Neural progenitor cell (in vitro differentiated cells): ENCODE measurements at regions not wholly inside any gene's neighbourhood (a gene's known extent, or its start where the extent isn't known, plus 50 kb on each side); places are given as distances from the start of the nearest gene placed in this dataset.

Experiments used
- EZH2 ChIP-seq: fragments of 200-600 bp; sonication (generic); IDR thresholded peaks from 2 replicates; pipeline ENCODE4 v1.6.1; 2017; ENCODE audit warnings: antibody characterized with exemption, mild to moderate bottlenecking, moderate library complexity
- TF ChIP-seq, protein P1 (sequence below): fragments of 200-600 bp; sonication (generic); IDR thresholded peaks from 2 replicates; pipeline ENCODE4 v1.5.1; 2017; ENCODE audit warnings: antibody characterized with exemption, mild to moderate bottlenecking

DNA sequence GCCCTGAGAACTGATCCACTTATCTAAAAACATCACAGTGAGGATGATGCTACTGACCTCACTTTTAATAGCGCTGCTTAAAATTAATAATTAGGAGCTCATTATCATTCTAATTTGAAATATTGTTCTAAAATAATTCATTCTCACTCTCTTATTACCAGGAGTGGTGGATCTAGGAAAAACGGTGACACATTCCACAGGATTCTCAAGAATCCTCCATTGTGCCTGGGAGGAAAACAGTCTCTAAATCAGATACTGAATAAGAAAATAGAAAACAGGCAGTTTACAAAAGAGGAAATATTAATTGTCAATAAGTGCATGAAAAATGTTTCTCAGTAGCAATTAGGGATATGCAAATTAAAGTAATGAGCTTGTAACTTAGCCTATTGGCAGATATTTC lies 187.4 kb downstream of the TENT5A start:
- TF ChIP-seq, protein P1, sequence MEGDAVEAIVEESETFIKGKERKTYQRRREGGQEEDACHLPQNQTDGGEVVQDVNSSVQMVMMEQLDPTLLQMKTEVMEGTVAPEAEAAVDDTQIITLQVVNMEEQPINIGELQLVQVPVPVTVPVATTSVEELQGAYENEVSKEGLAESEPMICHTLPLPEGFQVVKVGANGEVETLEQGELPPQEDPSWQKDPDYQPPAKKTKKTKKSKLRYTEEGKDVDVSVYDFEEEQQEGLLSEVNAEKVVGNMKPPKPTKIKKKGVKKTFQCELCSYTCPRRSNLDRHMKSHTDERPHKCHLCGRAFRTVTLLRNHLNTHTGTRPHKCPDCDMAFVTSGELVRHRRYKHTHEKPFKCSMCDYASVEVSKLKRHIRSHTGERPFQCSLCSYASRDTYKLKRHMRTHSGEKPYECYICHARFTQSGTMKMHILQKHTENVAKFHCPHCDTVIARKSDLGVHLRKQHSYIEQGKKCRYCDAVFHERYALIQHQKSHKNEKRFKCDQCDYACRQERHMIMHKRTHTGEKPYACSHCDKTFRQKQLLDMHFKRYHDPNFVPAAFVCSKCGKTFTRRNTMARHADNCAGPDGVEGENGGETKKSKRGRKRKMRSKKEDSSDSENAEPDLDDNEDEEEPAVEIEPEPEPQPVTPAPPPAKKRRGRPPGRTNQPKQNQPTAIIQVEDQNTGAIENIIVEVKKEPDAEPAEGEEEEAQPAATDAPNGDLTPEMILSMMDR: no peak
- no peak for TF ChIP-seq EZH2
